Karpas-422 (cell line): ENCODE measurements at regions not wholly inside any gene's neighbourhood (a gene's known extent, or its start where the extent isn't known, plus 50 kb on each side); places are given as distances from the start of the nearest gene placed in this dataset.

Experiments used
- DNase-seq: peaks from one replicate; pipeline ENCODE4 v3.0.0-alpha.2; 2015
- H2AFZ ChIP-seq: fragments of 200-600 bp; sonication (generic); 2 replicates; pipeline ENCODE4 v1.6.1; 2014; ENCODE audit warnings: antibody characterized with exemption, low read length, mixed read lengths
- H3K27ac ChIP-seq: fragments of 200-600 bp; sonication (generic); 2 replicates; pipeline ENCODE4 v1.5.1; 2014; ENCODE audit warnings: mild to moderate bottlenecking, low read length, moderate library complexity
- H3K27me3 ChIP-seq: fragments of 200-600 bp; sonication (generic); 2 replicates; pipeline ENCODE4 v1.6.1; 2014; ENCODE audit warnings: low read length, mixed read lengths
- H3K36me3 ChIP-seq: fragments of 200-600 bp; sonication (generic); 2 replicates; pipeline ENCODE4 v1.6.1; 2014; ENCODE audit warnings: low read length, mixed read lengths; ENCODE audit not compliant: insufficient read depth
- H3K4me1 ChIP-seq: fragments of 200-600 bp; sonication (generic); 2 replicates; pipeline ENCODE4 v1.6.1; 2014; ENCODE audit warnings: mild to moderate bottlenecking, low read length, mixed read lengths
- H3K4me2 ChIP-seq: fragments of 200-600 bp; sonication (generic); 2 replicates; pipeline ENCODE4 v1.6.1; 2014; ENCODE audit warnings: low read length, low read depth, mild to moderate bottlenecking; ENCODE audit not compliant: poor library complexity, severe bottlenecking
- H3K4me3 ChIP-seq: fragments of 200-600 bp; sonication (generic); 2 replicates; pipeline ENCODE4 v1.5.1; 2014; ENCODE audit warnings: mild to moderate bottlenecking, antibody characterized with exemption, low read length, mixed read lengths
- H3K79me2 ChIP-seq: fragments of 200-600 bp; sonication (generic); 2 replicates; pipeline ENCODE4 v1.6.1; 2014; ENCODE audit warnings: mild to moderate bottlenecking, low read length, mixed read lengths
- H3K9ac ChIP-seq: fragments of 200-600 bp; sonication (generic); 2 replicates; pipeline ENCODE4 v1.6.0; 2014; ENCODE audit warnings: low read length
- H3K9me2 ChIP-seq: fragments of 200-600 bp; sonication (generic), shearing (Covaris generic); replicated peaks from 2 replicates; pipeline ENCODE4 v1.6.0; 2014; ENCODE audit warnings: mild to moderate bottlenecking, low read length, moderate library complexity; ENCODE audit not compliant: insufficient read depth
- H3K9me3 ChIP-seq: fragments of 300-700, 200-600 bp; sonication (generic); 2 replicates; pipeline ENCODE4 v1.6.1; 2014; ENCODE audit warnings: low read length, mixed read lengths
- H4K20me1 ChIP-seq: fragments of 200-600 bp; sonication (generic); 2 replicates; pipeline ENCODE4 v1.6.1; 2014; ENCODE audit warnings: mild to moderate bottlenecking, antibody characterized with exemption, low read length, low read depth; ENCODE audit not compliant: insufficient read depth

DNA sequence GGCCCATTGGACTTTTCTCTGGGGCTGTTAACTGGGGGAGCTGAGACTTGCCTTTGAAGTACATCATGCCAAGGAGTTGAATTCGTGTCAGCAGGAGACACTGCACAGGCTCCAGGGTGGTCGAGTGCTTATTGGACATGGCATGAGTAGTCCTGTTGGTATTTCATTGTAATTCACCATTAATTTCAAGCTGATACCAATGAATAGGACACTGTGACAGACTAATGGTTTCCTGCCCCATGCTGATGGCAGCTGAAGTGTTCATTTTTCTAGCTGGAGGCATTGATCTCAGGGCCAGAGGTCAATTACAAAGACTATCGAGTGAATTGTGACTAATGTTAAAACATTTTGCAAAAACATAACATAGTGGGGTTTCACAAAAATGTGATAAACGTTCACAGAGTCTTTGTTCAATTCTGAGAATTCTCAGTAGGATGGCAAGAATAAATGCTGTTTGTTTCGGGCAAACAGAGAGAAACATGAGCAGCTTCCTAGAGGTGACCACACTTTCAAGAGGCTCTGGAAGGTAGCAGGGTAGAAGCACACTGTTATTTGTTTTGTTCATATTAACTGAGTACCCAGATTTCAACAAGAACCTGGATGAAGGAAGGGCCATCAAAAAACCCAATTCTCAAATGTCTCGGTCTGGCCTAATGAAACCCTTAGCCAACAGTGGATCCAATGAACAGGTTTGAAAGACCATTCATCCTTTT is 90.6 kb upstream of the ARL4C start:
- Histone ChIP-seq H3K9me3 (no peaks in the 10 kb centered on the region), H3K36me3 (no peaks in the 10 kb centered on the region), H3K4me2 (no peak overlapping the region), H3K4me1 (no peaks in the 10 kb centered on the region), H3K4me3 (no peak overlapping the region), H3K9me2 (no peaks in the 10 kb centered on the region), H3K27me3 (no peaks in the 10 kb centered on the region), H3K9ac (no peak overlapping the region), H3K27ac (no peak overlapping the region), H3K79me2 (no peaks in the 10 kb centered on the region), H4K20me1 (no peaks in the 10 kb centered on the region), H2AFZ (no peak overlapping the region)
- no peak for DNase-seq

GRCh38 chr2:234583331-234583730 is 86.5 kb upstream of the ARL4C start:
- no peaks in the 10 kb centered on the region for H3K9me2 ChIP-seq
- H3K4me2 ChIP-seq, result no peak overlapping the region
- no peaks in the 10 kb centered on the region for H4K20me1 ChIP-seq
- DNase-seq, result no peak
- no peak overlapping the region for H3K27ac ChIP-seq
- no peak overlapping the region for H3K4me3 ChIP-seq
- no peaks in the 10 kb centered on the region for H3K9me3 ChIP-seq
- no peak overlapping the region for H2AFZ ChIP-seq
- H3K9ac ChIP-seq, result no peak overlapping the region
- H3K4me1 ChIP-seq, result peaks cover 16% of the 10 kb centered on the region
- no peaks in the 10 kb centered on the region for H3K36me3 ChIP-seq
- no peaks in the 10 kb centered on the region for H3K27me3 ChIP-seq
- no peaks in the 10 kb centered on the region for H3K79me2 ChIP-seq

DNA sequence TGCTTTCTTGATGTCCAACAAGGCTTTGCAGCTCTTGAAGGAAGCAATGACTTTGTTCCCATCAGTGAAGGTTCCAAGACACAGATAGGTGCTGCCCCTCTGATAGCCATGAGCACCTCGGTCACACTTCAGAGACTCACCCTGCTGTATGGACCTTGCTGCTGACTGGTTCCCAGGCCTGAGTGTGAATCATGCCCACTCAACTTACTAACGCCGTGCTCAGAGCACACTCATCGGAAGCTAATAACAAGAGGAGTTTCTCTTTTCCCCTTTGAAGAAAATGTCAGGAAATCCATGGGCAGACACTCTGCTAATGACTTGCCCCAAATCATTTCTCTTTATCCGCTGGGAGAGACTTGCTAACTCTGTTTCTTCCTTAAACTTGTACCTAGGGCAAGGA is 83.8 kb upstream of the ARL4C start:
- no peaks in the 10 kb centered on the region for H4K20me1 ChIP-seq
- H2AFZ ChIP-seq, result no peak overlapping the region
- no peak overlapping the region for H3K27ac ChIP-seq
- no peaks in the 10 kb centered on the region for H3K27me3 ChIP-seq
- peaks cover 43% of the 10 kb centered on the region for H3K4me1 ChIP-seq
- no peaks in the 10 kb centered on the region for H3K36me3 ChIP-seq
- no peaks in the 10 kb centered on the region for H3K79me2 ChIP-seq
- no peaks in the 10 kb centered on the region for H3K9me2 ChIP-seq
- no peak overlapping the region for H3K9ac ChIP-seq
- H3K4me3 ChIP-seq, result no peak overlapping the region
- no peak overlapping the region for H3K4me2 ChIP-seq
- DNase-seq, result no peak
- H3K9me3 ChIP-seq, result no peaks in the 10 kb centered on the region

GRCh38 chr2:234579231-234579962 is 82.5 kb upstream of the ARL4C start:
- H3K36me3 ChIP-seq, result no peaks in the 10 kb centered on the region

GRCh38 chr2:234578389-234578788 is 81.5 kb upstream of the ARL4C start:
- Histone ChIP-seq H3K4me1 (peaks cover 52% of the 10 kb centered on the region), H3K27ac (no peak overlapping the region), H3K9me3 (no peaks in the 10 kb centered on the region), H3K4me2 (no peak overlapping the region), H3K36me3 (no peaks in the 10 kb centered on the region), H3K4me3 (no peak overlapping the region), H4K20me1 (no peaks in the 10 kb centered on the region), H2AFZ (no peak overlapping the region), H3K9me2 (no peaks in the 10 kb centered on the region), H3K9ac (no peak overlapping the region), H3K79me2 (no peaks in the 10 kb centered on the region), H3K27me3 (no peaks in the 10 kb centered on the region)
- no peak for DNase-seq

More at GRCh38 chr2:234579231-234579962, 82.5 kb upstream of the ARL4C start:
- Histone ChIP-seq H3K9ac (peak overlapping the region; percentile 8; the same call in 1 of the 2 replicates), H4K20me1 (no peaks in the 10 kb centered on the region), H3K9me2 (no peaks in the 10 kb centered on the region), H3K4me3 (no peak overlapping the region), H2AFZ (peak overlapping the region; percentile 6; the same call in 1 of the 2 replicates), H3K27ac (no peak overlapping the region), H3K27me3 (no peaks in the 10 kb centered on the region), H3K9me3 (no peaks in the 10 kb centered on the region), H3K4me1 (peaks cover 49% of the 10 kb centered on the region), H3K4me2 (no peak overlapping the region), H3K79me2 (no peaks in the 10 kb centered on the region)
- DNase-seq, result peak; percentile 65

- peak; percentile 88 for DNase-seq
- Histone ChIP-seq H3K4me2 (peak overlapping the region; percentile 49), H3K4me1 (peaks cover 64% of the 10 kb centered on the region), H4K20me1 (no peaks in the 10 kb centered on the region), H3K9me3 (no peaks in the 10 kb centered on the region), H3K4me3 (peak overlapping the region; percentile 14; the same call in 1 of the 2 replicates), H3K36me3 (no peaks in the 10 kb centered on the region), H3K79me2 (no peaks in the 10 kb centered on the region), H3K9ac (peak overlapping the region; percentile 47), H3K27me3 (no peaks in the 10 kb centered on the region), H2AFZ (peak overlapping the region; percentile 25; the same call in 1 of the 2 replicates), H3K9me2 (no peaks in the 10 kb centered on the region), H3K27ac (peak overlapping the region; percentile 81)
These were observed 80.3 kb upstream of the ARL4C start for GRCh38 chr2:234577191-234577590.

DNA sequence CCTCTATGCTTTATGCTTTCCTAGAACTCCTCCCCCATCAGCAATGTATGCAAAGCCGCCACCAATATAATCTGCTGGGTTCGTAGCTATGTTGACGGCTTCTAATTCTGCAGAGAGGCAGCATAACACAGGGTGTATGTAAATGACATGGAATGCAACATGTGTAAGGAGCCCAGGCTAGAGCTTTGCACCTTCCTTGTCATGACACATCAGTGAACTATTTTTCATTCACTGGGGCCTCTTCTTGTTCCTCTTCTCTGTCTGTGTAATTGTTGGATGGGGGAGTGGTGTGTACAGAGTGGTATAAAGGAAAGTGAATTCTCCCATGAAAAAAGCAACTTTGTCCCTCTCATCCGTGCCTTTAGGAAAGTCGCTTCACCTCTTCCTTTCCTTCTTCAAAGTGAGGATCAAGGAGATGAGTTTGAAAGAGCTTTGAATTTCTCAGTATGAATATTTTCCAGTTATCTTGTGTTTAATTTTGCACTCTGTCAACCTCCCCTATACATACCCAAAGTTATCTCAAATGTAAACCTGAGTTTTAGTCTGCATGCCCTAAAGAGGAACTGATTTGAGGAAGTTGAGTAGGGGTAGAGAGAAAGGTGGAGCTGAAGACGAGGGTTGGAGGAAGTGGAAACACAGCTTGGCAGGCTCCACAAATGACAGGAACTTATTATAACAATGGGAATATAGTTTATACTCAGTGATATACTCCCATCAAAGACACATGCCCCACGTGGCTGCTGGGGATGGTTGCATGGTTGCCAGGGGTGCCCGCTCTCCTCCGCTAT is 74.9 kb upstream of the ARL4C start:
- Histone ChIP-seq H3K79me2 (no peaks in the 10 kb centered on the region), H3K9me3 (no peaks in the 10 kb centered on the region), H3K4me1 (peaks cover 73% of the 10 kb centered on the region), H2AFZ (no peak overlapping the region), H3K9me2 (no peaks in the 10 kb centered on the region), H3K36me3 (no peaks in the 10 kb centered on the region), H3K9ac (peak overlapping the region; percentile 65), H4K20me1 (no peaks in the 10 kb centered on the region), H3K27ac (peak overlapping the region; percentile 99), H3K27me3 (no peaks in the 10 kb centered on the region), H3K4me2 (peak overlapping the region; percentile 76), H3K4me3 (peak overlapping the region; percentile 56)
- DNase-seq, result peak; percentile 93

DNA sequence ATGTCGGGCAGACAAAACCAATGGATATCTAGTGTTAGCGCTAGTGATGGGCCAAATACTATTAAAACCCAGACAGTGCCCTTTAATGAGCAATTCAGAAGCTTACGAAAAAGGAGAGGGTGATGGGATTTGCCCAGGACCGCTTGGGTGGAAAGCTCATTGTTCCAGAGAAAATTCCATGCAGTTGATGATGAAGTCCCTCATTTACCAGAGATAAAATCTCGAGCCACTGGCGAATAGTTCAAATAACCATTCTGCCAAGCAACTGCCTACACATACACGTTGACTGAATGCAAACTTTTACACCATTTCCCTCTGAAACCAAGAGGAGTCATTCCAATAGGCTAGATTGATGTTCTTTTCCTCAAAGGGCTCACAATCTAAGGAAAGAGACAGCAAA is 73.6 kb upstream of the ARL4C start:
- no peak for DNase-seq
- Histone ChIP-seq H3K9me2 (no peaks in the 10 kb centered on the region), H3K4me2 (peak overlapping the region; percentile 76), H3K79me2 (no peaks in the 10 kb centered on the region), H3K36me3 (no peaks in the 10 kb centered on the region), H3K4me3 (peak overlapping the region; percentile 56), H3K9me3 (no peaks in the 10 kb centered on the region), H3K27ac (peak overlapping the region; percentile 99), H3K4me1 (peaks cover 73% of the 10 kb centered on the region), H4K20me1 (no peaks in the 10 kb centered on the region), H3K9ac (peak overlapping the region; percentile 65), H3K27me3 (no peaks in the 10 kb centered on the region), H2AFZ (peak overlapping the region; percentile 90; the same call in 1 of the 2 replicates)
